ENCODE measurements at regions not wholly inside any gene's neighbourhood (a gene's known extent, or its start where the extent isn't known, plus 50 kb on each side); places are given as distances from the start of the nearest gene placed in this dataset.

- DNase-seq (ENCODE audit: extremely low read depth in 1 of 4, low spot score in 3 of 4) (no peak), ATAC-seq (no peak), FAIRE-seq (no peak)
- Histone ChIP-seq H3K27me3 (ENCODE audit: control insufficient read depth in 2 of 2, insufficient read depth in 2 of 2, low read length in 2 of 2) (no peaks in the 10 kb centered on the region), H3K9ac (ENCODE audit: insufficient read depth in 1 of 2, low read depth in 2 of 2, low read length in 2 of 2) (no peak overlapping the region), H3K36me3 (ENCODE audit: control insufficient read depth, insufficient read depth, low read length) (no peaks in the 10 kb centered on the region), H3K9me1 (ENCODE audit: control insufficient read depth, insufficient read depth, low read length) (no peaks in the 10 kb centered on the region), H3K4me2 (ENCODE audit: insufficient read depth, low read length) (no peak overlapping the region), H3K79me2 (ENCODE audit: control insufficient read depth, insufficient read depth, low read length) (no peaks in the 10 kb centered on the region), H3K9me3 (replicated peaks; ENCODE audit: control insufficient read depth, insufficient read depth, low read depth, low read length) (no peaks in the 10 kb centered on the region), H2AFZ (ENCODE audit: low read depth, low read length) (no peak overlapping the region), H3K4me1 (replicated peaks in 1 of 2; ENCODE audit: control insufficient read depth in 2 of 2, insufficient read depth in 2 of 2, low read length in 2 of 2) (no peaks in the 10 kb centered on the region), H3K27ac (ENCODE audit: extremely low read depth, low read depth, low read length) (no peak overlapping the region), H4K20me1 (replicated peaks; ENCODE audit: control insufficient read depth, insufficient read depth, low read length) (no peaks in the 10 kb centered on the region), H3K4me3 (no peak overlapping the region)
- ChIA-PET CTCF (ENCODE audit: low intra/inter-chr PET ratio) (no interaction called here), POLR2A (no interaction called here)
- intact Hi-C loops (cut with micrococcal nuclease) (no loop called here), in situ Hi-C loops (cut with MboI) (no loop called here)
- WGBS (ENCODE audit: insufficient coverage, low coverage, missing lambda C conversion rate), result 0% methylated on average over 3 of the region's 3 CpGs
- BruUV-seq (replicated peaks), result no TSS peak
- TF ChIP-seq, protein P1, sequence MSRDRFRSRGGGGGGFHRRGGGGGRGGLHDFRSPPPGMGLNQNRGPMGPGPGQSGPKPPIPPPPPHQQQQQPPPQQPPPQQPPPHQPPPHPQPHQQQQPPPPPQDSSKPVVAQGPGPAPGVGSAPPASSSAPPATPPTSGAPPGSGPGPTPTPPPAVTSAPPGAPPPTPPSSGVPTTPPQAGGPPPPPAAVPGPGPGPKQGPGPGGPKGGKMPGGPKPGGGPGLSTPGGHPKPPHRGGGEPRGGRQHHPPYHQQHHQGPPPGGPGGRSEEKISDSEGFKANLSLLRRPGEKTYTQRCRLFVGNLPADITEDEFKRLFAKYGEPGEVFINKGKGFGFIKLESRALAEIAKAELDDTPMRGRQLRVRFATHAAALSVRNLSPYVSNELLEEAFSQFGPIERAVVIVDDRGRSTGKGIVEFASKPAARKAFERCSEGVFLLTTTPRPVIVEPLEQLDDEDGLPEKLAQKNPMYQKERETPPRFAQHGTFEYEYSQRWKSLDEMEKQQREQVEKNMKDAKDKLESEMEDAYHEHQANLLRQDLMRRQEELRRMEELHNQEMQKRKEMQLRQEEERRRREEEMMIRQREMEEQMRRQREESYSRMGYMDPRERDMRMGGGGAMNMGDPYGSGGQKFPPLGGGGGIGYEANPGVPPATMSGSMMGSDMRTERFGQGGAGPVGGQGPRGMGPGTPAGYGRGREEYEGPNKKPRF (IDR thresholded peaks at IDR 0.05; ENCODE audit: low read depth, low read length), result no peak
- TF ChIP-seq ESRRB (CRISPR knock-in tag; IDR thresholded peaks at IDR 0.05; ENCODE audit: borderline replicate concordance) (no peak), ELF4 (CRISPR knock-in tag; IDR thresholded peaks at IDR 0.05) (no peak), ILK (tag; IDR thresholded peaks at IDR 0.05; ENCODE audit: borderline replicate concordance, low read depth) (no peak), NELFE (IDR thresholded peaks at IDR 0.05; ENCODE audit: insufficient read depth, insufficient read length) (no peak), STAT5B (CRISPR knock-in tag; IDR thresholded peaks at IDR 0.05) (no peak), SRSF7 (optimal IDR thresholded peaks at IDR 0.05; ENCODE audit: low read depth, low read length) (no peak), ZNF445 (CRISPR knock-in tag; IDR thresholded peaks at IDR 0.05; ENCODE audit: low read depth) (no peak), TCF7L2 (IDR thresholded peaks at IDR 0.05; ENCODE audit: low read depth, low read length) (no peak), GTF2A2 (tag; IDR thresholded peaks at IDR 0.05) (no peak), ZNF282 (CRISPR knock-in tag; IDR thresholded peaks at IDR 0.05) (no peak), IRF1 (CRISPR knock-in tag; IDR thresholded peaks at IDR 0.05; ENCODE audit: borderline replicate concordance) (no peak), NR0B1 (IDR thresholded peaks at IDR 0.05; ENCODE audit: partially characterized antibody) (no peak)
- TF ChIP-seq, protein P2, sequence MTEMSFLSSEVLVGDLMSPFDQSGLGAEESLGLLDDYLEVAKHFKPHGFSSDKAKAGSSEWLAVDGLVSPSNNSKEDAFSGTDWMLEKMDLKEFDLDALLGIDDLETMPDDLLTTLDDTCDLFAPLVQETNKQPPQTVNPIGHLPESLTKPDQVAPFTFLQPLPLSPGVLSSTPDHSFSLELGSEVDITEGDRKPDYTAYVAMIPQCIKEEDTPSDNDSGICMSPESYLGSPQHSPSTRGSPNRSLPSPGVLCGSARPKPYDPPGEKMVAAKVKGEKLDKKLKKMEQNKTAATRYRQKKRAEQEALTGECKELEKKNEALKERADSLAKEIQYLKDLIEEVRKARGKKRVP (CRISPR knock-in tag; IDR thresholded peaks at IDR 0.05), result no peak
Observed at GRCh38 chr4:10861036-10861435, 176.5 kb upstream of the CLNK start.
